ENCODE measurements at regions not wholly inside any gene's neighbourhood (a gene's known extent, or its start where the extent isn't known, plus 50 kb on each side); places are given as distances from the start of the nearest gene placed in this dataset.

GRCh38 chr20:63127700-63128364, 88.1 kb downstream of the YTHDF1 start:
- FAIRE-seq (no peak), DNase-seq (ENCODE audit: extremely low read depth in 1 of 4, low spot score in 3 of 4) (no peak), ATAC-seq (no peak)
- no TSS peak for BruUV-seq (replicated peaks)
- Histone ChIP-seq H3K9me3 (replicated peaks; ENCODE audit: control insufficient read depth, insufficient read depth, low read depth, low read length) (no peaks in the 10 kb centered on the region), H3K36me3 (ENCODE audit: control insufficient read depth, insufficient read depth, low read length) (no peaks in the 10 kb centered on the region), H3K27me3 (ENCODE audit: control insufficient read depth in 2 of 2, insufficient read depth in 2 of 2, low read length in 2 of 2) (peaks cover 48 to 90% of the 10 kb centered on the region in 2 experiments), H4K20me1 (replicated peaks; ENCODE audit: control insufficient read depth, insufficient read depth, low read length) (no peaks in the 10 kb centered on the region; the same call in 1 of the 2 replicates), H3K9ac (ENCODE audit: insufficient read depth in 1 of 2, low read depth in 2 of 2, low read length in 2 of 2) (no peak overlapping the region), H2AFZ (ENCODE audit: low read depth, low read length) (no peak overlapping the region), H3K9me1 (ENCODE audit: control insufficient read depth, insufficient read depth, low read length) (no peaks in the 10 kb centered on the region), H3K27ac (ENCODE audit: extremely low read depth, low read depth, low read length) (no peak overlapping the region), H3K79me2 (ENCODE audit: control insufficient read depth, insufficient read depth, low read length) (no peaks in the 10 kb centered on the region), H3K4me2 (ENCODE audit: insufficient read depth, low read length) (no peak overlapping the region), H3K4me1 (replicated peaks in 1 of 2; ENCODE audit: control insufficient read depth in 2 of 2, insufficient read depth in 2 of 2, low read length in 2 of 2) (peaks cover 0 to 6% of the 10 kb centered on the region in 2 experiments; a peak in 2 of 5 replicates), H3K4me3 (no peak overlapping the region)
- intact Hi-C loops (cut with micrococcal nuclease) (no loop called here), in situ Hi-C loops (cut with MboI) (no loop called here)
- ChIA-PET CTCF (ENCODE audit: low intra/inter-chr PET ratio) (no interaction called here), POLR2A (interaction anchor here (0.6 kb wide), 2 partner anchors 16 to 614 kb away, joined by 3 read pairs; no protein-coding TSS in a partner anchor)
- TF ChIP-seq STAT5B (CRISPR knock-in tag; IDR thresholded peaks at IDR 0.05) (no peak), UBTF (IDR thresholded peaks at IDR 0.05; ENCODE audit: borderline replicate concordance in 1 of 2, low read depth in 2 of 2, low read length in 2 of 2) (no peak), CTBP1 (IDR thresholded peaks at IDR 0.05; ENCODE audit: borderline replicate concordance) (no peak), SRSF1 (IDR thresholded peaks at IDR 0.05; ENCODE audit: low read depth, low read length) (no peak), ZNF696 (CRISPR knock-in tag; conservative IDR thresholded peaks at IDR 0.05) (no peak), MAX (CRISPR knock-in tag; IDR thresholded peaks at IDR 0.05) (no peak), ETS1 (conservative IDR thresholded peaks at IDR 0.05; ENCODE audit: control insufficient read depth, low read depth, low read length) (no peak), YBX1 (IDR thresholded peaks at IDR 0.05) (no peak), CREB3 (tag; conservative IDR thresholded peaks at IDR 0.05; ENCODE audit: low read depth) (no peak), SMARCA4 (IDR thresholded peaks at IDR 0.05) (no peak)
- 1% methylated on average over 21 of the region's 21 CpGs for WGBS (ENCODE audit: insufficient coverage, low coverage, missing lambda C conversion rate)

Data from K562 (cell line).